HG02885 (cell line): ENCODE measurements at regions not wholly inside any gene's neighbourhood (a gene's known extent, or its start where the extent isn't known, plus 50 kb on each side); places are given as distances from the start of the nearest gene placed in this dataset.
"Not testable (repeated sequence)": the region's sequence is repeated elsewhere in the genome, so short reads cannot be mapped to it uniquely, and the experiment has no call there.

ENCODE experiments used
- ATAC-seq: cut with Tn5 transposase; IDR thresholded peaks from one replicate; pipeline ENCODE4 v1.9.1; 2021; ENCODE audit warnings: mild to moderate bottlenecking; ENCODE audit not compliant: unreplicated experiment, poor library complexity

GRCh38 chr5:117013280-117013877, 438.8 kb upstream of the SEMA6A start:
- ATAC-seq = no peak

GRCh38 chr5:117010574-117010973, 436.0 kb upstream of the SEMA6A start:
- no peak for ATAC-seq

- no peak for ATAC-seq
Measured at GRCh38 chr5:116998024-116998423, 423.4 kb upstream of the SEMA6A start.

- no peak for ATAC-seq
Measured at GRCh38 chr5:116992681-116993080, 418.1 kb upstream of the SEMA6A start.

GRCh38 chr5:116989995-116990394, 415.4 kb upstream of the SEMA6A start:
- ATAC-seq = no peak

- no peak for ATAC-seq
Measured at GRCh38 chr5:116982035-116982434, 407.4 kb upstream of the SEMA6A start.

GRCh38 chr5:116980581-116980980, 406.0 kb upstream of the SEMA6A start:
- no peak for ATAC-seq

GRCh38 chr5:116976767-116977166, 402.1 kb upstream of the SEMA6A start:
- ATAC-seq = no peak

GRCh38 chr5:116971131-116971530, 396.5 kb upstream of the SEMA6A start:
- no peak for ATAC-seq

- ATAC-seq = no peak
Measured at GRCh38 chr5:116970318-116970717, 395.7 kb upstream of the SEMA6A start.

GRCh38 chr5:116964438-116964837, 389.8 kb upstream of the SEMA6A start:
- no peak for ATAC-seq

- no peak for ATAC-seq
Measured at GRCh38 chr5:116961021-116961420, 386.4 kb upstream of the SEMA6A start.

GRCh38 chr5:116959843-116960242, 385.2 kb upstream of the SEMA6A start:
- peak; percentile 56 for ATAC-seq

GRCh38 chr5:116953251-116953930, 378.8 kb upstream of the SEMA6A start:
- no peak for ATAC-seq

GRCh38 chr5:116951219-116951618, 376.6 kb upstream of the SEMA6A start:
- no peak for ATAC-seq

GRCh38 chr5:116947691-116948528, 373.3 kb upstream of the SEMA6A start:
- ATAC-seq = peak; percentile 100

- ATAC-seq = not testable (repeated sequence)
Measured at GRCh38 chr5:116945613-116946382, 371.2 kb upstream of the SEMA6A start.

GRCh38 chr5:116944183-116944582, 369.6 kb upstream of the SEMA6A start:
- ATAC-seq = no peak

- no peak for ATAC-seq
Measured at GRCh38 chr5:116942622-116943021, 368.0 kb upstream of the SEMA6A start.

- ATAC-seq = no peak
Measured at GRCh38 chr5:116939641-116940040, 365.0 kb upstream of the SEMA6A start.

GRCh38 chr5:116938488-116938887, 363.9 kb upstream of the SEMA6A start:
- peak; percentile 47 for ATAC-seq
